Adrenal gland (tissue), 9 donors: ENCODE measurements at regions not wholly inside any gene's neighbourhood (a gene's known extent, or its start where the extent isn't known, plus 50 kb on each side); places are given as distances from the start of the nearest gene placed in this dataset.

Experiments used
- DNase-seq, 7 donors: peaks; one replicate each; pipeline ENCODE4 v3.0.0-alpha.2; 2019 to 2020
- H3K27ac ChIP-seq, 5 donors: fragments of 200-600 bp; sonication (generic) in 4 of 5; 1 replicate in 3 of 5; 2 replicates in 2 of 5; pipeline versions ENCODE4 v1.5.1 to v1.8.0; 2016 to 2020; ENCODE audit warnings: mild to moderate bottlenecking in 1 of 5
- H3K27me3 ChIP-seq: fragments of 200-600 bp; 2 replicates; pipeline ENCODE4 v1.8.0; 2021
- H3K36me3 ChIP-seq, 2 donors: fragments of 200-600 bp; replicated peaks in 1 of 2; 1 replicate in 1 of 2; 2 replicates in 1 of 2; pipeline versions ENCODE4 v1.5.1 to v1.8.0; 2018 to 2022
- H3K4me1 ChIP-seq, 2 donors: fragments of 200-600 bp; replicated peaks in 1 of 2; 1 replicate in 1 of 2; 2 replicates in 1 of 2; pipeline versions ENCODE4 v1.5.1 to v1.8.0; 2018 to 2021
- H3K4me3 ChIP-seq, 4 donors: fragments of 200-600 bp; sonication (generic) in 3 of 4; one replicate each; pipeline ENCODE4 v1.5.1; 2016 to 2018
- H3K9me3 ChIP-seq, 3 donors: fragments of 200-600 bp; sonication (generic) in 1 of 3; replicated peaks in 1 of 3; 1 replicate in 2 of 3; 2 replicates in 1 of 3; pipeline versions ENCODE4 v1.5.1 to v1.8.0; 2016 to 2021
- POLR2A ChIP-seq, 2 donors: fragments of 450-650 bp; IDR thresholded peaks; one replicate each; pipeline ENCODE4 v1.6.1; 2017; ENCODE audit warnings: antibody characterized with exemption in 2 of 2, mild to moderate bottlenecking in 2 of 2, moderate library complexity in 1 of 2
- WGBS, 4 donors: extraction: QIAGEN DNeasy Blood & Tissue Kit in 2 of 4; methylation state at CpG; one replicate each; pipeline versions ENCODE4 v1.1.5 to v1.1.7; 2013 to 2017; 5-methylcytosine and 5-hydroxymethylcytosine counted together
- intact Hi-C, 2 donors: fragments of 100-400 bp; cut with DNase I; formaldehyde crosslinking; loops; one replicate each; pipeline versions ENCODE4 v1.14.1 to v1.15.0; 2022 to 2023
- TF ChIP-seq, protein P1 (sequence below), 6 experiments: fragments of 450-650 bp in 4 of 6; fragments of 200-600 bp in 2 of 6; sonication (generic) in 1 of 6; IDR thresholded peaks; 1 replicate in 5 of 6; 2 replicates in 1 of 6; pipeline versions ENCODE4 v1.5.1 to v1.8.0; 2016 to 2021; ENCODE audit warnings: antibody characterized with exemption in 6 of 6, mild to moderate bottlenecking in 2 of 6, moderate library complexity in 1 of 6
- donor health status: healthy with polysubstance abuse.
- donor health status: Bipolar disorder and iron deficiency.
- donor health status: DM: yes; HTN: yes; CAD: no.
- donor health status: DM: no; HTN: no; CAD: no.
- donor health status: DM: no; HTN: no; CAD: no.

DNA sequence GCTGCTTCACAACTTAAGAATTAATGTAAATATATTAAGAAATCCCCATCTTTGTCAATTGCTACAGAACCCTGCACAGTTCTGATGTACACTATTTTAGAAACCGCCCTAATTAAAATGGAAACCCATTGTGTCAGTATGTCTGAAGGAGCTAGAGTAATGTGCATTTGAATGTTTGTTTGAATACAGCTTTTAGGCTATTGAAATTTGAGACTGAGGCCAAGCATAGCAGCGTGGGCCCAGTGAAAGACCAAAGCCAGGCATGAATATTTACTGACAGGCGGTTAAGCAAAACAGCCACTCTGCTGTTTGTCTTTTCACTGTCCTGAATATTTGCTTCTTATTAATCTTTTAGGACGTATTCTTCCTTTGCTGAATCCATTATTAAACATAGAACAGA, 252.3 kb downstream of the IZUMO3 start:
- H3K36me3 ChIP-seq, result no peaks in the 10 kb centered on the region
- H3K4me1 ChIP-seq, result no peaks in the 10 kb centered on the region
- no peak for TF ChIP-seq POLR2A (IDR thresholded peaks at IDR 0.05)
- TF ChIP-seq, protein P1, sequence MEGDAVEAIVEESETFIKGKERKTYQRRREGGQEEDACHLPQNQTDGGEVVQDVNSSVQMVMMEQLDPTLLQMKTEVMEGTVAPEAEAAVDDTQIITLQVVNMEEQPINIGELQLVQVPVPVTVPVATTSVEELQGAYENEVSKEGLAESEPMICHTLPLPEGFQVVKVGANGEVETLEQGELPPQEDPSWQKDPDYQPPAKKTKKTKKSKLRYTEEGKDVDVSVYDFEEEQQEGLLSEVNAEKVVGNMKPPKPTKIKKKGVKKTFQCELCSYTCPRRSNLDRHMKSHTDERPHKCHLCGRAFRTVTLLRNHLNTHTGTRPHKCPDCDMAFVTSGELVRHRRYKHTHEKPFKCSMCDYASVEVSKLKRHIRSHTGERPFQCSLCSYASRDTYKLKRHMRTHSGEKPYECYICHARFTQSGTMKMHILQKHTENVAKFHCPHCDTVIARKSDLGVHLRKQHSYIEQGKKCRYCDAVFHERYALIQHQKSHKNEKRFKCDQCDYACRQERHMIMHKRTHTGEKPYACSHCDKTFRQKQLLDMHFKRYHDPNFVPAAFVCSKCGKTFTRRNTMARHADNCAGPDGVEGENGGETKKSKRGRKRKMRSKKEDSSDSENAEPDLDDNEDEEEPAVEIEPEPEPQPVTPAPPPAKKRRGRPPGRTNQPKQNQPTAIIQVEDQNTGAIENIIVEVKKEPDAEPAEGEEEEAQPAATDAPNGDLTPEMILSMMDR (IDR thresholded peaks at IDR 0.05), result no peak
- no peak overlapping the region for H3K4me3 ChIP-seq
- no peak overlapping the region for H3K27ac ChIP-seq
- intact Hi-C loops, result no loop called here
- WGBS, 4 donors, result 42 to 47% (median 44%) methylated on average over 4 of the region's 4 CpGs
- no peak for DNase-seq
- no peaks in the 10 kb centered on the region for H3K27me3 ChIP-seq
- no peaks in the 10 kb centered on the region for H3K9me3 ChIP-seq

DNA sequence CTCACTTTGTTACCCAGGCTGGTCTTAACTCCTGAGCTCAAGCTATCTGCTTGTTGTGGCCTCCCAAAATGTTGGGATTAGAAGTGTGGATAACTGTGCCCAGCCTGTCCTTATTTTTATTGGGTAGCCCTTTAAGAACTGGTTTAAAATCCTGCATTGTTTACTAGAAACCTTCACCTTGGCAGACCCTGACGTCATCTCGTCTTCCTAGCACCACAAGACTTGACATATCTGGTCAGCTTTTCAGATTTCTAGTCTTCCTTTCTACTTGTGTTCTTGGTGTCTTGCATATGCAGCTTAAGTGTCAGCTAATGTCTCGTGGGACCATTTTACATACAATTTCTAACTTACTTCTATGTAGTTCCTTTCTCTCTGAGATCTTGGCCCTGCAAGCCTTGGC, 258.9 kb downstream of the IZUMO3 start:
- no peaks in the 10 kb centered on the region for H3K27me3 ChIP-seq
- H3K27ac ChIP-seq, result no peak overlapping the region
- H3K36me3 ChIP-seq, result no peaks in the 10 kb centered on the region
- H3K9me3 ChIP-seq, result no peaks in the 10 kb centered on the region
- TF ChIP-seq POLR2A (IDR thresholded peaks at IDR 0.05), result no peak
- TF ChIP-seq, protein P1 (IDR thresholded peaks at IDR 0.05), result no peak
- no peaks in the 10 kb centered on the region for H3K4me1 ChIP-seq
- no peak for DNase-seq
- H3K4me3 ChIP-seq, result no peak overlapping the region
- intact Hi-C loops, result no loop called here
- 58 to 64% (median 61%) methylated on average over 3 of the region's 3 CpGs for WGBS, 4 donors

DNA sequence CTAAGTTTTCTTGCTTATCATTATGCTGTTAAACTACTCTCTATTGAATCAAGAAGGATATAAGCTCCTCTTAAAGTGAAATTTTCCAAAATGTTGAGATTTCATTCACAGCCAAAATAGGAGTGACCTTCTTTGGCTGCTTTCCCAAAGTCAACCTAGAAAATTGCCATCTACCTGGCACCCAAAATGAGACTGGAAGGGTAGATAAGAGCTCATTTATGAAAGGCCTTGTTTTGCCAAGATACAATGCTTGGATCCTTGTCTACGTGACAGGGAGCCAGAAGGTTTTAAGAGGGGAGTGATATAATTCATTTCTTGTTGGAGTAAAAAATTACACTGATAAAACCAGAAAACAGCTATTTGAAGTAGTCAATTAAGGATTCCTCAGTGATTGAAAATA, 287.1 kb downstream of the IZUMO3 start:
- no peak for DNase-seq
- no peak overlapping the region for H3K4me3 ChIP-seq
- H3K36me3 ChIP-seq, result no peaks in the 10 kb centered on the region
- no peaks in the 10 kb centered on the region for H3K27me3 ChIP-seq
- no peak for TF ChIP-seq POLR2A (IDR thresholded peaks at IDR 0.05)
- TF ChIP-seq, protein P1 (IDR thresholded peaks at IDR 0.05), result no peak
- 28 to 43% (median 31%) methylated on average over 1 of the region's 1 CpG for WGBS, 4 donors
- H3K9me3 ChIP-seq, result no peaks in the 10 kb centered on the region
- no peaks in the 10 kb centered on the region for H3K4me1 ChIP-seq
- intact Hi-C loops, result no loop called here
- H3K27ac ChIP-seq, result no peak overlapping the region

DNA sequence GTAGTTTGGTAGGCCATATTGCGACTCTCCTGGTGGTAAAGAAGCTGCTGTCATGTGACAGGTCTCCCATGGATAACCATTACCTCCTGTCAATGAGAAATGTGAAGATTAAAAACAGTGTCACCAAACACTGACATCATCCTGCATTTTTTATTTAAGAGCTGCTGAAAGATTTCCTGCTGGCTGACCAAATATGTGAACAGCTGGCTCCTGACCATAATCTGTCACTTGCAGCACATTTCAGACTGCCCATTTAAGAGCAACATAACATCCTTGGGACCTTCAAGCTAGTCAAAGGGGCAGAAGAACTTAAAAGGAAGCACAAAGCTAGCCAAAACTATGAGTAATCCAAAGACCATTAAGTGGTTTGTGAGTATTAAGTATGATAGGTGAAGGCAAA, 288.0 kb downstream of the IZUMO3 start:
- no peak overlapping the region for H3K4me3 ChIP-seq
- no peak overlapping the region for H3K27ac ChIP-seq
- intact Hi-C loops, result no loop called here
- no peak for DNase-seq
- H3K4me1 ChIP-seq, result no peaks in the 10 kb centered on the region
- WGBS, 4 donors, result 70 to 90% (median 83%) methylated on average over 1 of the region's 1 CpG
- no peaks in the 10 kb centered on the region for H3K9me3 ChIP-seq
- no peaks in the 10 kb centered on the region for H3K36me3 ChIP-seq
- no peaks in the 10 kb centered on the region for H3K27me3 ChIP-seq
- TF ChIP-seq, protein P1 (IDR thresholded peaks at IDR 0.05), result no peak
- no peak for TF ChIP-seq POLR2A (IDR thresholded peaks at IDR 0.05)
